ENCODE measurements at regions not wholly inside any gene's neighbourhood (a gene's known extent, or its start where the extent isn't known, plus 50 kb on each side); places are given as distances from the start of the nearest gene placed in this dataset.
A peak's percentile ranks its signal among the peaks of the same experiment; 100 is the strongest.

GRCh38 chr22:48566741-48567140 is 1260.9 kb downstream of the BRD1 start:
- no peaks in the 10 kb centered on the region for H3K36me3 ChIP-seq (ENCODE audit: control insufficient read depth in 2 of 2, insufficient read depth in 1 of 2, low read length in 2 of 2)
- H3K27ac ChIP-seq (ENCODE audit: extremely low read depth, low read depth, low read length) = no peak overlapping the region
- no peaks in the 10 kb centered on the region for H3K9me3 ChIP-seq (ENCODE audit: control insufficient read depth, insufficient read depth, low read depth, low read length)
- H3K4me3 ChIP-seq (ENCODE audit: low read depth, low read length) = no peak overlapping the region
- TF ChIP-seq ZNF768 (tag by site-specific recombination; IDR thresholded peaks at IDR 0.05) = no peak
- TF ChIP-seq ZSCAN23 (tag by site-specific recombination; IDR thresholded peaks at IDR 0.05) = no peak
- TF ChIP-seq PBX3 (CRISPR knock-in tag; IDR thresholded peaks at IDR 0.05) = no peak
- TF ChIP-seq ZNF324 (tag by site-specific recombination; IDR thresholded peaks at IDR 0.05) = no peak
- no peak for TF ChIP-seq PRDM10 (tag by site-specific recombination; IDR thresholded peaks at IDR 0.05)
- no peak for TF ChIP-seq ZNF292 (tag by site-specific recombination; IDR thresholded peaks at IDR 0.05; ENCODE audit: borderline replicate concordance, low read depth)
- no peak for TF ChIP-seq ZNF707 (tag by site-specific recombination; IDR thresholded peaks at IDR 0.05)
- TF ChIP-seq ZNF600 (tag by site-specific recombination; IDR thresholded peaks at IDR 0.05) = no peak
- TF ChIP-seq ZFP3 (tag by site-specific recombination; IDR thresholded peaks at IDR 0.05; ENCODE audit: low read depth) = no peak
- no peak for TF ChIP-seq ZNF548 (tag by site-specific recombination; IDR thresholded peaks at IDR 0.05)
- ChIA-PET CTCF (no interaction called here), POLR2A (no interaction called here)
- no peaks in the 10 kb centered on the region for H3K4me1 ChIP-seq (ENCODE audit: control insufficient read depth, insufficient read depth, low read length)

- no peaks in the 10 kb centered on the region for H3K36me3 ChIP-seq (ENCODE audit: control insufficient read depth in 2 of 2, insufficient read depth in 1 of 2, low read length in 2 of 2)
- no peaks in the 10 kb centered on the region for H3K4me1 ChIP-seq (ENCODE audit: control insufficient read depth, insufficient read depth, low read length)
- no peaks in the 10 kb centered on the region for H3K9me3 ChIP-seq (ENCODE audit: control insufficient read depth, insufficient read depth, low read depth, low read length)
- CTCF ChIA-PET = no interaction called here
- no peak overlapping the region for H3K27ac ChIP-seq (ENCODE audit: extremely low read depth, low read depth, low read length)
- no peak overlapping the region for H3K4me3 ChIP-seq (ENCODE audit: low read depth, low read length)
- POLR2A ChIA-PET = no interaction called here
- no peak for TF ChIP-seq ZNF239 (tag by site-specific recombination; IDR thresholded peaks at IDR 0.05)
- TF ChIP-seq ZNF366 (tag by site-specific recombination; conservative IDR thresholded peaks at IDR 0.05) = peak; percentile 90
- TF ChIP-seq ZNF791 (tag by site-specific recombination; IDR thresholded peaks at IDR 0.05) = no peak
- TF ChIP-seq ZNF423 (tag by site-specific recombination; IDR thresholded peaks at IDR 0.05) = no peak
- peak; percentile 31; the same call in 1 of the 2 replicates for TF ChIP-seq ZNF785 (tag by site-specific recombination; IDR thresholded peaks at IDR 0.05)
- no peak for TF ChIP-seq KLF7 (tag by site-specific recombination; IDR thresholded peaks at IDR 0.05; ENCODE audit: borderline replicate concordance)
- no peak for TF ChIP-seq ZNF404 (tag by site-specific recombination; IDR thresholded peaks at IDR 0.05)
- TF ChIP-seq, protein P1, sequence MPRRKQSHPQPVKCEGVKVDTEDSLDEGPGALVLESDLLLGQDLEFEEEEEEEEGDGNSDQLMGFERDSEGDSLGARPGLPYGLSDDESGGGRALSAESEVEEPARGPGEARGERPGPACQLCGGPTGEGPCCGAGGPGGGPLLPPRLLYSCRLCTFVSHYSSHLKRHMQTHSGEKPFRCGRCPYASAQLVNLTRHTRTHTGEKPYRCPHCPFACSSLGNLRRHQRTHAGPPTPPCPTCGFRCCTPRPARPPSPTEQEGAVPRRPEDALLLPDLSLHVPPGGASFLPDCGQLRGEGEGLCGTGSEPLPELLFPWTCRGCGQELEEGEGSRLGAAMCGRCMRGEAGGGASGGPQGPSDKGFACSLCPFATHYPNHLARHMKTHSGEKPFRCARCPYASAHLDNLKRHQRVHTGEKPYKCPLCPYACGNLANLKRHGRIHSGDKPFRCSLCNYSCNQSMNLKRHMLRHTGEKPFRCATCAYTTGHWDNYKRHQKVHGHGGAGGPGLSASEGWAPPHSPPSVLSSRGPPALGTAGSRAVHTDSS (tag by site-specific recombination; IDR thresholded peaks at IDR 0.05) = no peak
- no peak for TF ChIP-seq ZNF362 (tag by site-specific recombination; IDR thresholded peaks at IDR 0.05)
- TF ChIP-seq ZNF830 (tag by site-specific recombination; IDR thresholded peaks at IDR 0.05; ENCODE audit: low read depth) = no peak
- no peak for TF ChIP-seq ZNF391 (tag by site-specific recombination; IDR thresholded peaks at IDR 0.05; ENCODE audit: borderline replicate concordance, low read depth)
- TF ChIP-seq ZNF223 (tag by site-specific recombination; IDR thresholded peaks at IDR 0.05) = no peak
- no peak for TF ChIP-seq ZNF677 (tag by site-specific recombination; IDR thresholded peaks at IDR 0.05)
- TF ChIP-seq ZBTB17 (tag by site-specific recombination; IDR thresholded peaks at IDR 0.05) = peak; percentile 94
- no peak for TF ChIP-seq SP3 (tag by site-specific recombination; IDR thresholded peaks at IDR 0.05)
- TF ChIP-seq ZBTB21 (tag by site-specific recombination; IDR thresholded peaks at IDR 0.05) = no peak
These were observed 1261.7 kb downstream of the BRD1 start for GRCh38 chr22:48565901-48566501.
